DOHH2 (cell line): ENCODE measurements at regions not wholly inside any gene's neighbourhood (a gene's known extent, or its start where the extent isn't known, plus 50 kb on each side); places are given as distances from the start of the nearest gene placed in this dataset.
"Not testable (repeated sequence)": the region's sequence is repeated elsewhere in the genome, so short reads cannot be mapped to it uniquely, and the experiment has no call there.

ENCODE experiments used
- H3F3A ChIP-seq: fragments of 200-600 bp; sonication (generic), shearing (Covaris generic); 2 replicates; pipeline ENCODE4 v1.6.0; 2016; ENCODE audit warnings: antibody characterized with exemption, mild to moderate bottlenecking; ENCODE audit not compliant: control insufficient read depth, insufficient read depth
- H3K27ac ChIP-seq: fragments of 200-600 bp; sonication (generic); 2 replicates; pipeline ENCODE4 v1.5.1; 2014; ENCODE audit warnings: low read depth, mild to moderate bottlenecking, low read length, moderate library complexity
- H3K27me3 ChIP-seq: fragments of 200-600 bp; sonication (generic); 2 replicates; pipeline ENCODE4 v1.6.1; 2014; ENCODE audit warnings: mild to moderate bottlenecking, low read length, mixed read lengths; ENCODE audit not compliant: control insufficient read depth
- H3K36me3 ChIP-seq: fragments of 200-600 bp; sonication (generic); 2 replicates; pipeline ENCODE4 v1.6.1; 2014; ENCODE audit warnings: mild to moderate bottlenecking, low read length, moderate library complexity, mixed read lengths; ENCODE audit not compliant: control insufficient read depth
- H3K4me1 ChIP-seq: fragments of 200-600 bp; sonication (generic); 2 replicates; pipeline ENCODE4 v1.6.1; 2014; ENCODE audit warnings: mild to moderate bottlenecking, low read length, mixed read lengths; ENCODE audit not compliant: control insufficient read depth
- H3K4me2 ChIP-seq: fragments of 200-600 bp; sonication (generic); 2 replicates; pipeline ENCODE4 v1.6.0; 2014; ENCODE audit warnings: mild to moderate bottlenecking, low read length, moderate library complexity
- H3K4me3 ChIP-seq: fragments of 200-600 bp; sonication (generic); 2 replicates; pipeline ENCODE4 v1.5.1; 2014; ENCODE audit warnings: mild to moderate bottlenecking, low read length, mixed read lengths
- H3K79me2 ChIP-seq: fragments of 200-600 bp; sonication (generic); 2 replicates; pipeline ENCODE4 v1.6.1; 2014; ENCODE audit warnings: mild to moderate bottlenecking, low read length, mixed read lengths; ENCODE audit not compliant: control insufficient read depth
- H3K9me2 ChIP-seq: fragments of 200-600 bp; sonication (generic); replicated peaks from 2 replicates; pipeline ENCODE4 v1.6.1; 2014; ENCODE audit warnings: mild to moderate bottlenecking, low read length, mixed read lengths; ENCODE audit not compliant: control insufficient read depth
- H3K9me3 ChIP-seq: fragments of 200-600 bp; sonication (generic); 2 replicates; pipeline ENCODE4 v1.6.1; 2014; ENCODE audit warnings: antibody characterized with exemption, low read length, mixed read lengths; ENCODE audit not compliant: control insufficient read depth, insufficient read depth
- H4K20me1 ChIP-seq: fragments of 200-600 bp; sonication (generic); 2 replicates; pipeline ENCODE4 v1.6.0; 2014; ENCODE audit warnings: low read depth, mild to moderate bottlenecking, antibody characterized with exemption, low read length, moderate library complexity; ENCODE audit not compliant: control insufficient read depth, insufficient read depth
- EZH2phosphoT487 ChIP-seq: fragments of 200-600 bp; sonication (generic); IDR thresholded peaks from 2 replicates; pipeline ENCODE4 v1.6.1; 2017; ENCODE audit warnings: borderline replicate concordance, mild to moderate bottlenecking, antibody characterized with exemption, low read length, moderate library complexity, mixed read lengths
- TF ChIP-seq, protein P1 (sequence below): fragments of 200-600 bp; sonication (generic); IDR thresholded peaks from one replicate; pipeline ENCODE4 v1.5.1; 2014; ENCODE audit warnings: antibody characterized with exemption, mild to moderate bottlenecking, low read depth, low read length; ENCODE audit not compliant: poor library complexity, severe bottlenecking

DNA sequence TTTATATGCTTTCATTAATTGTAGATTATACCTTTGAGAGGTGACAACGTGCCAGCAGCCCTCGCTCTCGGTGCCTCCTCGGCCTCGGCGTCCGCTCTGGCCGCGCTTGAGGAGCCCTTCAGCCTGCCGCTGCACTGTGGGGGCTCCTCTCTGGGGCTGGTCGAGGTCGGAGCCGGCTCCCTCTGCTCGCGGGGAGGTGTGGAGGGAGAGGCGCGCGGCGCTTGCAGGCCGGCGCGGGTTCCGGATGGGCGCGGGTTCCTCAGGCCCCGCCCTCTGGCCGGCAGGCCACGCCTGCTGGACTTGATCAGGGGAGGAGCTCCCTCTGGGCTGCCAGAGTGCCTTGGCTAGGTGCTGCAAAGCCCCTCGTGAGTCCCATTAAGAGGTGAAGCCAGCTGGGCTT, 321.1 kb upstream of the PCDH18 start:
- Histone ChIP-seq H3K9me3 (no peaks in the 10 kb centered on the region), H3K79me2 (no peaks in the 10 kb centered on the region), H3K4me2 (no peak overlapping the region), H3K4me1 (no peaks in the 10 kb centered on the region), H3K36me3 (no peaks in the 10 kb centered on the region), H3K27ac (no peak overlapping the region), H3K27me3 (no peaks in the 10 kb centered on the region), H3F3A (no peaks in the 10 kb centered on the region), H4K20me1 (no peaks in the 10 kb centered on the region), H3K4me3 (no peak overlapping the region), H3K9me2 (no peaks in the 10 kb centered on the region)
- no peak for TF ChIP-seq EZH2phosphoT487
- TF ChIP-seq, protein P1, sequence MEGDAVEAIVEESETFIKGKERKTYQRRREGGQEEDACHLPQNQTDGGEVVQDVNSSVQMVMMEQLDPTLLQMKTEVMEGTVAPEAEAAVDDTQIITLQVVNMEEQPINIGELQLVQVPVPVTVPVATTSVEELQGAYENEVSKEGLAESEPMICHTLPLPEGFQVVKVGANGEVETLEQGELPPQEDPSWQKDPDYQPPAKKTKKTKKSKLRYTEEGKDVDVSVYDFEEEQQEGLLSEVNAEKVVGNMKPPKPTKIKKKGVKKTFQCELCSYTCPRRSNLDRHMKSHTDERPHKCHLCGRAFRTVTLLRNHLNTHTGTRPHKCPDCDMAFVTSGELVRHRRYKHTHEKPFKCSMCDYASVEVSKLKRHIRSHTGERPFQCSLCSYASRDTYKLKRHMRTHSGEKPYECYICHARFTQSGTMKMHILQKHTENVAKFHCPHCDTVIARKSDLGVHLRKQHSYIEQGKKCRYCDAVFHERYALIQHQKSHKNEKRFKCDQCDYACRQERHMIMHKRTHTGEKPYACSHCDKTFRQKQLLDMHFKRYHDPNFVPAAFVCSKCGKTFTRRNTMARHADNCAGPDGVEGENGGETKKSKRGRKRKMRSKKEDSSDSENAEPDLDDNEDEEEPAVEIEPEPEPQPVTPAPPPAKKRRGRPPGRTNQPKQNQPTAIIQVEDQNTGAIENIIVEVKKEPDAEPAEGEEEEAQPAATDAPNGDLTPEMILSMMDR, result no peak

GRCh38 chr4:137852326-137852725, 320.0 kb upstream of the PCDH18 start:
- no peak for TF ChIP-seq EZH2phosphoT487
- TF ChIP-seq, protein P1, result no peak
- Histone ChIP-seq H3K4me2 (no peak overlapping the region), H3K4me3 (no peak overlapping the region)

DNA sequence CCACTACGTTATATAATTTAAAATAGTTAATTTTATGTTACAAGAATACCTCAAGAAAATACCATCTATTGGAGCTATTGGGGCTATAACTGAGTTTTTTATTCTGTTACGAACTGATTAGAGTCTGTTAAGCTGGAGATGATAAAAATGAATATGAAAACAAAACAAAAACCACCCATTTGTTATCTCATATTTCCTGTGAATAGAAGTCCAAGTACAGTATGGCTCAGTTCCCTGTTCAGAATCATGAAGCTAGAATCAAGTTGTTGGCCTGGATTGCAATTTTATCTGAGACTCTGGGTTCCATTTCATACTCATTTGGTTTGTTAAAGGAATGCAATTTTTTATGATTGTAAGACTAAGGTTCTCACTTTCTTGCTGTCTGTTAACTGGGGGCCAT, 319.1 kb upstream of the PCDH18 start:
- Histone ChIP-seq H3K27ac (no peak overlapping the region), H3K36me3 (no peaks in the 10 kb centered on the region), H4K20me1 (no peaks in the 10 kb centered on the region), H3K9me2 (no peaks in the 10 kb centered on the region), H3K4me2 (no peak overlapping the region), H3K4me1 (no peaks in the 10 kb centered on the region), H3K9me3 (no peaks in the 10 kb centered on the region), H3K4me3 (no peak overlapping the region), H3K79me2 (no peaks in the 10 kb centered on the region), H3K27me3 (no peaks in the 10 kb centered on the region), H3F3A (no peaks in the 10 kb centered on the region)
- TF ChIP-seq, protein P1, result no peak
- TF ChIP-seq EZH2phosphoT487, result no peak

More at GRCh38 chr4:137852326-137852725, 320.0 kb upstream of the PCDH18 start:
- Histone ChIP-seq H3K36me3 (no peaks in the 10 kb centered on the region), H3K9me3 (no peaks in the 10 kb centered on the region), H3K4me1 (no peaks in the 10 kb centered on the region), H4K20me1 (no peaks in the 10 kb centered on the region), H3F3A (no peaks in the 10 kb centered on the region), H3K27ac (no peak overlapping the region), H3K27me3 (no peaks in the 10 kb centered on the region), H3K79me2 (no peaks in the 10 kb centered on the region), H3K9me2 (no peaks in the 10 kb centered on the region)

- not testable (repeated sequence) for H3K4me2 ChIP-seq, H3K27ac ChIP-seq, H3K27me3 ChIP-seq, H3K4me3 ChIP-seq, H3F3A ChIP-seq, H3K79me2 ChIP-seq, H3K4me1 ChIP-seq, H4K20me1 ChIP-seq, H3K9me2 ChIP-seq, H3K36me3 ChIP-seq, H3K9me3 ChIP-seq
Observed at GRCh38 chr4:137827945-137828344, 295.7 kb upstream of the PCDH18 start.
